ENCODE measurements at regions not wholly inside any gene's neighbourhood (a gene's known extent, or its start where the extent isn't known, plus 50 kb on each side); places are given as distances from the start of the nearest gene placed in this dataset.
A peak's percentile ranks its signal among the peaks of the same experiment; 100 is the strongest.

GRCh38 chr6:92942549-92942948, 476.8 kb downstream of the EPHA7 start:
- peak; percentile 17 for DNase-seq

GRCh38 chr6:92934625-92935024, 484.7 kb downstream of the EPHA7 start:
- DNase-seq = no peak

GRCh38 chr6:92930171-92930570, 489.2 kb downstream of the EPHA7 start:
- no peak for DNase-seq

- DNase-seq = no peak
These were observed 497.0 kb downstream of the EPHA7 start for GRCh38 chr6:92922216-92922806.

- no peak for DNase-seq
These were observed 503.9 kb downstream of the EPHA7 start for GRCh38 chr6:92915466-92915865.

- no peak for DNase-seq
These were observed 508.1 kb downstream of the EPHA7 start for GRCh38 chr6:92911301-92911700.

GRCh38 chr6:92910646-92911045, 508.7 kb downstream of the EPHA7 start:
- DNase-seq = no peak

- DNase-seq = no peak
These were observed 513.0 kb downstream of the EPHA7 start for GRCh38 chr6:92906385-92906784.

GRCh38 chr6:92893741-92894140, 525.6 kb downstream of the EPHA7 start:
- DNase-seq = no peak

GRCh38 chr6:92892626-92893170, 526.7 kb downstream of the EPHA7 start:
- DNase-seq = no peak

- DNase-seq = no peak
These were observed 531.0 kb downstream of the EPHA7 start for GRCh38 chr6:92888316-92888715.

GRCh38 chr6:92887871-92888270, 531.5 kb downstream of the EPHA7 start:
- DNase-seq = no peak

- no peak for DNase-seq
These were observed 539.8 kb downstream of the EPHA7 start for GRCh38 chr6:92879526-92879925.

GRCh38 chr6:92864966-92865555, 554.3 kb downstream of the EPHA7 start:
- DNase-seq = no peak

- DNase-seq = no peak
These were observed 569.7 kb downstream of the EPHA7 start for GRCh38 chr6:92849636-92850035.

GRCh38 chr6:92848901-92849300, 570.5 kb downstream of the EPHA7 start:
- DNase-seq = no peak

- DNase-seq = no peak
These were observed 570.9 kb downstream of the EPHA7 start for GRCh38 chr6:92848459-92848858.

- no peak for DNase-seq
These were observed 571.4 kb downstream of the EPHA7 start for GRCh38 chr6:92847988-92848387.

- no peak for DNase-seq
These were observed 579.0 kb downstream of the EPHA7 start for GRCh38 chr6:92840246-92840930.

GRCh38 chr6:92828788-92829187, 590.6 kb downstream of the EPHA7 start:
- no peak for DNase-seq

- DNase-seq = no peak
These were observed 592.3 kb downstream of the EPHA7 start for GRCh38 chr6:92827104-92827503.

- DNase-seq = no peak
These were observed 592.7 kb downstream of the EPHA7 start for GRCh38 chr6:92826633-92827032.

- peak; percentile 14 for DNase-seq
These were observed 597.1 kb downstream of the EPHA7 start for GRCh38 chr6:92822222-92822621.

GRCh38 chr6:92820601-92821000, 598.8 kb downstream of the EPHA7 start:
- DNase-seq = peak; percentile 2

All from NCI-H146 (cell line).